NCI-H2029 (cell line): ENCODE measurements at regions not wholly inside any gene's neighbourhood (a gene's known extent, or its start where the extent isn't known, plus 50 kb on each side); places are given as distances from the start of the nearest gene placed in this dataset.

Experiments
- DNase-seq: peaks from one replicate; lab custom pipeline; 2025; lab: John Stamatoyannopoulos, UW

DNA sequence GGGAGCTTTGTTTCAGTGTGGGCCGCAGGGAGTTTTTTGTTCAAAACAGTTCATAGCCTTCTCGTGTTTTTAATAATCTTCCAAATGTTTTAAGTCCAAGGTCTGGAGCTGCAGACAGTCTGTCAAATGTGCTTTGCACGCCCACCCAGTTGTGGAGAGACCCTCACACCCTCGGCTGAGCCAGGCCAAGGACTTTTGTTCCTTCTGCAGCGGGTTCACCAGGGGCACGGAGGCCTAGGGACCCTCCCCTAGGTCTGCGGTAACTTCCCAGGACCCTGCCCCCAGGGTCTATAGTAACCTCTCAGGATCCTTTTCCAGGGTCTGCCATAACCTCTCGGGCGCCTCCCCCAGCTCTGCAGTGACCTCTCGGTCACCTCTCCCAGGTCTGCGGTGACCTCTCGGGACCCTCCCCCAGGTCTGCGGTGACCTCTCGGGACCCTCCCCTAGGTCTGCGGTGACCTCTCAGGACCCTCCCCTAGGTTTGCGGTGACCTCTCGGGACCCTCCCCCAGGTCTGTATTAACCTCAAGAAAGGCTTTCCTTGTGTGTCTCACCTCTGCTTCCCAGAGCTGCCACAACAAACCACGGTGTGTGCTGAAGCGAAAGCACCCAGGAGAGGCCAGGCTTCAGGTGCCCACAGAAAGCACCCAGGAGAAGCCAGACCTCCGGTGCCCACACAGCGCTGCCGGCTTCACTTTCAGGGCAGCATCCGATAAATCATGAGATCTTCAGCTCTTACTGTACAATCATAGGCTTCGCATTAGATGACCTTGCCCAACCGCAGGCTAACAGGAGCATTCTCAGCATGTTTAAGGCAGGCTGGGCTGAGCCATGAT lies 301.9 kb upstream of the SALL3 start:
- DNase-seq = no peak

DNA sequence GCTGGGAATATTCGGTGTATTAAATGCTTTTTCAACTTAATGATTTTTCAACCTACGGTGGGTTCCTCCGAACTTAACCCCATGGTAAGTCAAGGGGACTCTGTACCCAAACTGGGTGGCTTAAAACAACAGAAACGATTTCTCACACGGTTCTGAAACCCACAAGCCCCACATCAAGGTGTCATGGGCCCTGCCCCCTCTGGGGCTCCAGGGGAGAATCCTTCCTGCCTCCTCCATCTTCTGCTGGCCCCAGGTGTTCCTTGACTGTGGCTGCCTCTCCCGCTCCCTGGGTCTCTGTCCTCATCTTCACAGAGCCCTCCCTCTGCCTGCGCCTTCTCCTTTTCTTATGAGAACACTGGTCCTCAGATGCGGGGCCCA lies 301.3 kb upstream of the SALL3 start:
- DNase-seq = no peak

DNA sequence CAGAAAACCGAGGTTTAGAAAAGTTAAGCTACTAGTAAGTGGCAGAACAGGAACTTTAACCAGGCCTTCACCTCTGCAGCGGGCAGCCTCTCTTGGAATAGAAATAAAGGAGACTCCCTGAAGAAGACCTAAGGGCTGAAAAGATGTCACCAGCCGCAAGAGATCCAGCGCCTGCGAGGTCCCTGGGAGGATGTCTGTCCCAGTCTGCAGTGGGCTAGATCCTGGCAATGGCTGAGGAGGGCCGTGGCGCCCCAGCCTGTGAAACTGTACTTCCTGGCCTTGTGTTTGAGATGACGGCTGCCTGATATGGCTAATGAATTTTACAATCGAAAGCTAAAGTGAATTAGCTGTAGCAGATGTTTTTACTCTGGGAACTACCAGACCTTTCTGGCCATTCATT lies 300.6 kb upstream of the SALL3 start:
- DNase-seq = no peak

DNA sequence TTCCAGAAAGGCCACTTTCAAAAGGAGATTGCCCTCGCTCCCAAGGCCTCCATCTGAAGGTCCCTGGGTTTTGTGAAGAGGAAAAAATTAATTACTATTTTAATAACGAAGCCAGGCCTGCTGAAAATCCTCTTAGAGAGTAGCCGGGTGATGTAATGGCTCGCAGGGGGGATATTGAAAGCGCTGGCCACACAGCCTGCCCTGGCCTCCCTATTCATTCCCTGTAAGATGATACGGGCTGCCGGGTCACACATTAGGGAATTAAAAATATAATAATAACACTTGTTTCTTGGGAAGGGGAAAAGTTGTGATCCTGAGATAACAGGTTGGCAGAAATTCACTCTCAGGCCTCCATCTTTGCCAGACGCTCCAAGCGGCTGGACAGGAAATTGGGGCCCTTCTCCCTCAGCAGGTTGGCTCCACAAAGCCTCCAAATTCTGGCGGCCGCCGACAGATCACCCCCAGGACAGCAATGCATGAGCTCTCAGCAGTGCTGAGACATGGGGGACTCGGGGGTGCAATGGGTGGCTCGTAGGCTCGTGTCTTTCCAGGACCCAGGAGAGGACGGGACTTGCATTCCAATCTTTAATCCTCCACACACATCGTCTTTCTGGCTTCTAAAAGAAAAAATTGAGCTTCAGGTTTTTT lies 299.9 kb upstream of the SALL3 start:
- no peak for DNase-seq

DNA sequence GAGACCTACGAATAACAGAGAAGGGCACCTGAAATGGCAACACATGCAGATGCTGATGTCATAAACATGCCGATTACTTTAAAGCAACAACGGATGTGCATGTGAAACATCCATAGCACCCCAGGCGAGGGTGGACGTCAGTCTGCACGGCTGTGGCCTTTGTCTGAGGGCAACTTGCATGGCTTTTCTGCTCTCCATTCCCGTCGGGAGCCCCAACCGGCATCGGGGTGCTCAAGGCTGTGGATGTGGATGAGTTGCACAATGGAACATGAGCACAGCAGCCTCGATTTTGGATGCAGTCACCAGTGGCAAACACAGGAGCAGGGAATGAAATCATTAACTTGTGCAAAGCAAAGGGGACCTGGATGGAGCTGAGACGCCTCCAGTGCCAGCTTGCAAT lies 298.2 kb upstream of the SALL3 start:
- DNase-seq = no peak

DNA sequence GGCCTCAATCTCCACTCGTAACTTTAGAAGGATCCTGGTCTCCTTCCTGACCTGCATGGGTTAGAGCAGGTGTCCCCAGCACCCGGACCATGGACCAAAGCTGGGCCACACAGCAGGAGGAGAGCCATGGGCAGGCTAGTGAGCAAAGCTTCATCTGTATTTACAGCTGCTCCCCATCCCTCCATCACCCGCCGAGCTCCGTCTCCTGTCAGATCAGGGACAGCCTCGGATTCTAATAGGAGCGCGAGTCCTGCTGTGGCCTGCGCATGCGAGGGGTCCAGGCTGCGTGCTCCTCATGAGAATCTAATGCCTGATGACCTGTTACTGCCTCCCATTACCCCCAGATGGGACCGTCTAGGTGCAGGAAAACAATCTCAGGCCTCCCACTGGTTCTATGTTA lies 297.7 kb upstream of the SALL3 start:
- DNase-seq = no peak

DNA sequence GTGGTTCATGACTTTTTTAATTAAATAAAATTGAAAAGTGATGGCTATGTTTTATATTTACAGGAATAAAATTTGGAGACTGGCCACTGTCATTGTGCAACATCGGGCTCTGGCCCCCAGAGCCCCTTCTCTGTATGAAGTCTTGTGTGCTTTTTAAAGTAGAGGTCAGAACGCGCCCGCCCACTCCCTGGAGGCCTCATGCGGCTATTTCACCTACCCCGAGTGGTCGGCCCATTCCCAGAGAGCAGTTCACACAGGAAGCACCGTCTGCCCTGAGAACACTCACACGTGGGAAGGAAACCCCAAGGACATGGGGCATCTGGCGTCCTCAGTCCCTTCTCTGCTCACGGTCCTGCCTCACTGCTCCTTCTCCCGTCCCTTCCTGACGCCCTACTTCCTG lies 296.9 kb upstream of the SALL3 start:
- DNase-seq = no peak

DNA sequence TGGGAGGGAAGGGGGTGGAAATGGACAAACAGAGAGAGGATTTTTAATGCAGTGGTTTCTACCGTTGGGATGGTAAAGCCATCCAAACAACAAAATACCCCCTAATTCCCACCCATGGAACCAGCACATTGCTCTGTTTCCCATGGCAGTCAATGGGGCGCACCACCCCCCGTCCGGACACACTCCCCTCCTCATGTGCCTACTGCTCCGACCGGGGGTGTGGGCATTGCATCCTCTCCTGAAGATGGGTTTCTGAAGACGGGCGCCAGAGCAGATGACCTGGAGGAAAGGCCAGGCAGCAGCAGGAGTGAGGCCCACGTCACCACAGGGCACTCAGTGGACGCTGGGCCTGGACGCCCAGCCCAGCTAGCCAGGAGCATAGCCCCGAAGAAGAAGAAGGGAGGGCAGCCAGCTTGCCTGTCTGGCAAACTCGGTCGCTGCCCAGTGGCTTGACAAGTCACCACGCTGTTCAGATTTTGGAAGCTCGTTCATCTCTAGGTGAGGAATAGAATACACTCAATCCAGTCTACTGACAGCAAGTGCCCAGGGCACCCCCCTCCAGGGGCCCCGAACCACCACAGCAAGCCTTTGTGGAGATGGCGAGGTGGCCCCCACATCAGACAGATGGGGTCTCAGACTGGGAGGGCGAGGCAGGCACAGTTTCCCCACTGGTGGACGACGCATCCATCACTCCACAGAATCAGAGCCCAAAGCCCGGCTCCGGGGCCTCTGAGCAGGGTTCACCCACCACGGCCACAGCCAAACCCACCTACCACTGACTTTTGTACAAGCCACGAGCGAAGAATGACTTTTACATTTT lies 296.2 kb upstream of the SALL3 start:
- no peak for DNase-seq

DNA sequence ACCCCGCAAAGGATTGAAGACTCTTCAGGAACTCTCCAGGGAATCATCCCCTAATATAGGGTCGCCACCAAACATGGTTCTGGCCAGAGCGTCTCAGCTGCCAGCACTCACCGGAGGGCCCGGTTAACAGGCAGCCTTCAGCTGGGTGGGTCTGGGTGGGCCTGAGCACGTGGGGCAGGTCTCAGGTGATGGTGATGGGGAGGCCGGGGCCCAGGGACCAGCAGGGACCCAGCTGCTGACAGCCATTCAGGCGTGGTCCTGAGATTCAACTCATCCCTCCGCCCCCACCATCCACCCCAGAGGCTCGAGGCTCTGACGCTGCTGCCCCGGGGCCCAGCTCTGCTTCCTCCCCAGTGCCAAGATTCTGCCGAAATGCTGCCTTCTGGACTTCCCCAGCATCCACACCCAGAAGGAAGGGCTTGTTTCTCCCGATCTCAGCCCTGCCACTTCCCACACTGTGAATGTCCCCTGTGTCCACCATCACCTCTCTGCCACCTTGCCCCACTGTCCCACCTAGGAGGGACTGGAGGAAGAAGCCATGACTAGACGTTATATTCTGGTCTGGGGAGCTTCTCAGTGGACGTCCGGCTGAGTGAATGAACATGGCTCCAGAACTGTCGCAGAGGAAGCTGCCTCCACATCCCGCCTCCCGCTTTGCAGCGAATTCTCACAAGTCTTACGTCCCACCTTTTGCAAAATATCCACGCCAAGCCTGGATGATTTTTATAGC lies 294.2 kb upstream of the SALL3 start:
- DNase-seq = no peak

DNA sequence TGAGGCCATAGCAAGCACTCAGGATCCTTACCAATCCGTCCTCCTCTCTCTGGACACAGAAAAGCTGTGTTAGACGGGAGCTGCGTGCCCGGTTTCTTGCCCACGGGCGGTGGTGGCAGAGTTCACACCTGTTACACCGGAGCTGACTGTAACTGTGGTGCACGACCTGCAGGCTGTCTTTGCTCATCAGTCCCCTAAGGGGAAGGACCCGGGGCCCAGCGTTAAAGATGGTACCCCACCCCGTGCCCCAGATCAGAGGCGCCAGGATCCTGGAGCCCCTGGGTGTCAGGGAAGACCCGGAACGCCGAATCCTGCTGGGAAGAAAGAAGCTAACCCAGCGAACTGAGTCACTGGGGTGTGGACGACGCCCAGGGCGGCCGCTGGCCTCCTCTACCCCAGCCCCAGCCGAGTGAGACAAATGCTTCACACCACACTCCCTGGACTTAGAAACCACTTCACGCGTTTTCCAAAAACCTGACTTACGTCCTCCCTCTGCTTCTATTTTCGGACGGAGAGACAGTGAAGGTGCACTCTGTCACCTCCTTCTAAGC lies 293.6 kb upstream of the SALL3 start:
- DNase-seq = no peak

DNA sequence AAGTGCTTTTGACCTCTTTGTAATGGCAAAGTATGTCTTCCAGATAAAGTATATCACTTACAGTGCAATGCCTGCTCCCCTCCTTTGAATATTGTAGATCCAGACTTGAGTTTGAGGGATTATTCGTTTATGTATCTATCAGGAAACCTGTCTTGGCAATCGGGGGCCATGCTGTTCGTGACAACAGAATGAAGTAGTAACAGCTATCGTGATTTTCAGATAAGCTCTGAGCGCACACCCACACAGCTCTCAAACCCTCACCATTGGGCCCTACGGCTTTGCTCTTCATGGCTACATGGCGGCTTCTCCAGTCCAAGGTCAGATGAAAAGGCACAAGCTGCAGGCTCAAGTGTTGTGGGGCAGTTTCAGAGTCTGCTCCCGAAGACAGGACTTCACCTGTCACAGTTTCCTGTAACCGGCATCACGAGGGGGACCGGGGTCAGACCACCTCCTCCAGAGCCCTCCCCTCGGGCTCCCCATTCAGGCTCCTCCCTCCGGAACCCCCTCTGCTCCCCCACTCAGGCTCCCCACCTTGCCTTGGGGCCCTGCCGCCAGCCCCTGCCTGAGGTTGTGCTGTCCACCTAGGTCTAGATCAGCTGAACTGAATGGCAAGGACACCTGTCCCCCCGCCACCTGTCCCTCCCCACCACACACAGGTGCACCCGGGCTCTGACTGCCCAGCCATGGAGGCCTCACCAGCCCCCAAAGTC lies 292.5 kb upstream of the SALL3 start:
- DNase-seq = no peak

DNA sequence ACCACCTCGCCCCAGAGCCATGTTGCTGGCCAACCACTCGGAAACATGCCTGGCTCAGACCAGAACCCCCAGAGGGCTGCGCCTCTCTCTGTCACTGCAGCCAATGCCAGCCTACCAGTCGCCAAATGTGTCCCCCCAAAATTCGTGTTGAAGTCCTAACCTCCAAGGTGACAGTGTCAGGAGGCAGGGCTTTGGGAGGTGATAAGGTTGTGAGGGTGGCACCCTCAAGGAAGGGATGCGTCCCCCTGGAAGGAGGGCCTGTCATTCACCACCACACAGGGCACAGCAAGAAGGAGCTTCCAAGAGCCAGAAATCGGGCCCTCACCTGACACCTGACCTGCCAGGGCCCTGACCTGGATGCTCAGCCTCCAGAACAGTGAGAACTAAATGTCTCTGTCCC lies 291.9 kb upstream of the SALL3 start:
- no peak for DNase-seq

DNA sequence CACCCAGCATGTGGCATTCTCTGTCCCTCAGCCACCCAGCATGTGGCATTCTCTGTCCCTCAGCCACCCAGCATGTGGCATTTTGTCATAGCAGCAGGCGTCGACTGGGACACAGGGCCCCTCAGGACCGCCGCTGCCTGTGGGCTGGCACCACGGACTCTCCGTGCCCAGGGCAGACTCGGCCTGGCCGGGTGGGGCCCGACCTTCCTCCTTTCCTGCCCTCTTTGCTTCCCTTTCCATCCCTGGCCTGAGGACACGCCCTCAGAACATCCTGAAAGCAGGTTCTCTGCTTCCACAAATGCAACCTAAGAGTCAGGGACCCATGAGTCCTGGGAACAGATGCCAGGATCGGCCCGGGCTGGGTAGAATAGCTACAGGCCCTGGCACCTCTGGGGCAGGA lies 291.4 kb upstream of the SALL3 start:
- DNase-seq = no peak

DNA sequence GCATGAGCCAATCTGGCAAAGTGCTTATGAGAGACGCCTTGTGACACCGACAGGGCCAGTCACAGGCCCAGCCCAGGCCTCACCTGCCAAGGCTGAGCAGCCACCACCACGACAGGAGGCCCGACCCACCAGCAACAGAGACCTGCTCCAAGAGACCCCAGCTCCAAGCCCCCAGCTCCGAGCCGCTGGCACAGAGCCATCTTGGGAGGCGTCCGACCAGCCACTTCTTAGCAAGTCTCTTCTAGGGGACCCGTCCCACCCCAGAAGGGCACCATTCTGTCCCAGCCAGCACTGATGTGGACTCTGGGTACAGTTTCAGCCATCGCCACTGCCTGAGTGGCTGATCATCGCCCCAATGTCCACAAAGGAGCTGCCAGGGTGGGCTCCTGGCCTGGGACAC lies 290.7 kb upstream of the SALL3 start:
- no peak for DNase-seq

DNA sequence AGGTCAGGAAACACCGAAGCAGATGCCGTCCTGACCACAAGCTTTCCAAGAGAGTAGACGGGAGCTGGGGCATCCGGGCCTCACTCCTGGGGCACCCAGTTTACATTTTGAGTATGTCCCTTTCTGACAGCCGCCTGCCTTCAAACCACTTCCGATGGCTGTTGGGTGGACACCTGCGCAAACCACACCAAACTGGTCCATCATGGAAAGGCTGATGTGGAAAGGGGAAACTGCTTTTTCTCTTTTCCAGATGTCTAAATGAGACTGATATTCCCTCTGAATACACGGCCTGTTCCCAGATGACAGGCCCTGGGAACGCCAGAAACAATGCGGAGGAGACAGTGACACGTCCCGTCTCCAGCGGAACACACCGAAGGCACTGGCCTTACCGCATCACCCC lies 290.0 kb upstream of the SALL3 start:
- no peak for DNase-seq

DNA sequence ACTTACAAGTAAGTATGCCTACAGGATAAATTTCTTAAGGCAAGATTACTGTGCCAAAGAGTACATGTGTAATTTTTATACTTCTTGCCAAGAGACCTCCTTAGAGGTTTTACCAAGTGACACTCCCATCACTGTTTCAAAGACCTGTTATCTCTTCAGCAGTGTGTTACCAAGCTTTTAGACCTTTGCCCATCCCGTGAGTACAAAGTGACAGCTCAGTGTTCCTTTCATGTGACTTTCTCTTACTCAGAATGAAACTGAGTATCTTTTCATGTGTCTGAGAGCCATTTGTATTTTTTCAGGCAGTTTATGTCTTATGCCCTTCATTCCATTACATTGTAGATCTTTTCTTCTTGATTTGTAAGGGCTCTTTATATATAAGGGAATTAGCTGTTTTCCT lies 287.5 kb upstream of the SALL3 start:
- no peak for DNase-seq

DNA sequence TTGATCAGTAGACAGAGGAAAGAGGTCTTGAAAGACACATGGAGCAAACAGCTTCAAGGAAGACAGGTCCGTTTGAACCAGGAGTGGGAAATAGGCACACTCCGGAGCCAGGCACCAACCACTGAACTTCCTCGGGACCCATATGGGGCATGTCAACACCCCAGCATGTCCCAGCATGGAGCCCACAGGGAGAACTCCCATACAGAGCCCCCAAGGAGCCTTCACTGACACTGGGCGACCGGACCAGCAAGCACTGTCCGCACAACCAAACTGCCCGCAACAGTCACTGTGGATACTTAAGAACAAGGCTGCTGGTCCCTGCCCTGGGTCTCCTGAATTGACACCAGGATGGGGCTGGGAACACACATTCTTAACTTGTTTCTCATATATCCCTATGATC lies 286.2 kb upstream of the SALL3 start:
- DNase-seq = no peak

DNA sequence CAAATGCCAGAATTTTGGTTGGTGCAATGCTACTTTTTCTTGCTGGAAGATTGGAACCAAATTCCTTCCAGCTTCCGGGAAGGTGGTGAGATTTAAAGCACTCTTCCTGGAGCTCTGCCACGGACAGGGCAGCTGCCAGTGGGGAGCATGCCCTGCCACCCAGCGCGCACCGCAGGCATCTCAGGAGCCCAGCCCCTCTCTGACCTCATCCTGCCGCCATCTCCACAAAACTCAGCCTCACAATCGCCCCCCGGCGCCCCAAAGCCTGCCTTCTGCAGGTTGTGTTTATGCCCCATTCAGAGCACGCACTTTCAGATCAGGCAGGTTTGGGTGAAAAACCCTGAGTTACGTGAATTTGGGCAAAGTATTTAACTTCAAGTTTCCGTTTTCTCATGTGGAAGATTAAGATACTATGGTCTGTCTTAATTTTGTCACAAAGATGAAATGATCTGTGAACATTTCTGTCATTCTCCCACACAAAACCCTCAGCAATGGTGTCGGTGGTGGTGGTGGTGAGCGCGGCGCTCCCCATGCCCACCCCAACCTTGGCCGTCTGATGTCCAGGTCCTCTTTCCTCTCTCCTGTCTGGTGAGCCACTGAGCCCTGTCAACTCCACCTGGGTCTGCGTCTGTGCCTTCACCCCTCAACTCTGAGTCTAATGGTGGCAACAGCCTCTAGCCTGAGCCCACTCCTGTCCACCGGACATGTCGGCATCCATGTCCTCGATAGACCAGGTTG lies 282.8 kb upstream of the SALL3 start:
- no peak for DNase-seq

DNA sequence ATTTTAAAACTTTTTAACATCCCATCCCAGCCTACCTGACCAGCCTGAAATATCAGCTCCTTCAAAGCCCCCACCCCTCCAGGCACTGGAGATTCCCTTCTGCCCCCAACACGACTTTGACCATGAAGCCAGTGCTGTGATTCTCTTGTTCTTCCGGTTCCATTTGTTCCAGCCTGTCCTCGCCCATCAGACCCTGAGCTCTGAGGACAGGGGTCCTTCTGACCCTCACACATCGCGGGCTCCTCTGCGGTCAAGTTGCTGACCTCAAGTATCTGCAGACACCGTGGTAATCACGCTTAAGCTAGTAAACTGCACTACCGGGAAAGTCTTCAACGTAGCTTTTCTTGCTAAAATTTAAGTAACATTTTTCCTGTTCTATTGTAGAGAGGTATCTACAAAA lies 282.2 kb upstream of the SALL3 start:
- no peak for DNase-seq

DNA sequence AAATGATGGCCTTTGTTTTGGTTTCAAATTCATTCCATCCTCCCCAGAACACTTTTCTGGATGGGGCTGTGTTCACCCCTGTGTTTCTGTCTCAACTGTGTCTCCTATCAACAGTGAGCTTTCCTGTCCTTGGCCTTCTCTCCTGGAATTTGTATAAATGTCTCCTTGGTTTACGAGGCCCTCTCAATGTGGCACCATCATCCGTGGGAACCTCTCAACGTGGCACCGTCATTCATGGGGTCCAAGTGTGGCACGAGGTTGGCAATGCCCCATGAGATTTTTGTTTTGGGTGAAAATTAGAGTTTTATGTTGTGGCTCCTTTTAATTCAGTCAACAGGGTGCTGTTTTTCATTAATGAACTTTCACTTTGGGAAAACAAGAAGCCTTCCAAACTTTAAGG lies 280.7 kb upstream of the SALL3 start:
- no peak for DNase-seq

DNA sequence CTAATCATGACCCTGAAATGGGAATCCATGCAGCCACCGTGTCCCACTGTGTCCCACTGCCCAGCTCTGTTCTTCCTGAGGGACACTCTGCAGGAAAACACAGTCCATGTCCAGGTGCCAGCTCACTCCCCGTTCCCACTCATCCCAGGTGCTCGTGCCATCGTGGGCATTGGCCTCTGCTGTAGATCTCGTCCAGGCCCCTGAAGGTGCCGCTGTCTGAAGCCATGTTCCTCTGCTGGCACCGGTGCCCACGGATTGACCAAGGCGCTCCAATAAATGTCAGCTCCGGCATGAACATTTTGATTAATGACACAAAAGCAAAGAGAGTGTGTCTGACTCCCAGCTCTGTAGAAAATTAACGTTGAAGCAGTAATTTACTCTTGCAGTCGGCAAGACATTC lies 280.1 kb upstream of the SALL3 start:
- DNase-seq = no peak
